ENCODE measurements at regions not wholly inside any gene's neighbourhood (a gene's known extent, or its start where the extent isn't known, plus 50 kb on each side); places are given as distances from the start of the nearest gene placed in this dataset.

DNA sequence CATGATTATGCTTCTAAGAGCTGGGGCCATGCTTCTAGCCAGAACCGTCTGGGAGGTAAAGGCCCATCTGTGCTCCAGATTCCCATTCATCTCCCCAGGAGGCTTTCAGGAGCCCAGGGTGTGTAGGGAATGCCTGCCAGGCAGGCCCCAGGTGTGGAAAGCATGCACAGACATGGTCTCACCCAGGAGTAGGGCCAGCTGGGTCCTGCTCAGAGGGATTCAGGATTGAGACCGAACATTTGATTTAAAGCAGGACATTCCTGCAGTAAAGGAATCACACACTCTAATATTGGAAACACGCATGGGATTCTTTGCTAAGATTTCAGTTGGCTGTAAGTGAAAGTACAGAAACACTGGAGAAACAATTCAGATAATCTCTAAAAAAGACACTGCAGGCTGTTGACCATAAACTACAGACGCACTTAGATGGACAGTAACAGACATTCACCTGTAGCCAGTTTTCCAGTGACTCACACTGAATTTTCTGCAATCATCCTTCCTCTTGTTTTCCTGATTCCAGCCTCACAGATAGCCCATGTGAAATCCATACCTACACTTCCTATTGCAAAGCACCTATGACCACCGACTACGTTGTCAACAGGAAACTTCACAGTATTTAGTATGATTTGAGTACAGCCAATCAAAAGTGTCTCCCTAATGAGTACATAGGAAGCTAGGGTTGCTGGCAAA, 257.8 kb downstream of the TBC1D4 start:
- TF ChIP-seq, protein P1, sequence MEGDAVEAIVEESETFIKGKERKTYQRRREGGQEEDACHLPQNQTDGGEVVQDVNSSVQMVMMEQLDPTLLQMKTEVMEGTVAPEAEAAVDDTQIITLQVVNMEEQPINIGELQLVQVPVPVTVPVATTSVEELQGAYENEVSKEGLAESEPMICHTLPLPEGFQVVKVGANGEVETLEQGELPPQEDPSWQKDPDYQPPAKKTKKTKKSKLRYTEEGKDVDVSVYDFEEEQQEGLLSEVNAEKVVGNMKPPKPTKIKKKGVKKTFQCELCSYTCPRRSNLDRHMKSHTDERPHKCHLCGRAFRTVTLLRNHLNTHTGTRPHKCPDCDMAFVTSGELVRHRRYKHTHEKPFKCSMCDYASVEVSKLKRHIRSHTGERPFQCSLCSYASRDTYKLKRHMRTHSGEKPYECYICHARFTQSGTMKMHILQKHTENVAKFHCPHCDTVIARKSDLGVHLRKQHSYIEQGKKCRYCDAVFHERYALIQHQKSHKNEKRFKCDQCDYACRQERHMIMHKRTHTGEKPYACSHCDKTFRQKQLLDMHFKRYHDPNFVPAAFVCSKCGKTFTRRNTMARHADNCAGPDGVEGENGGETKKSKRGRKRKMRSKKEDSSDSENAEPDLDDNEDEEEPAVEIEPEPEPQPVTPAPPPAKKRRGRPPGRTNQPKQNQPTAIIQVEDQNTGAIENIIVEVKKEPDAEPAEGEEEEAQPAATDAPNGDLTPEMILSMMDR (IDR thresholded peaks at IDR 0.05; ENCODE audit: low read length), result no peak
- TF ChIP-seq EZH2 (optimal IDR thresholded peaks at IDR 0.05; ENCODE audit: low read depth, low read length) (no peak), EZH2phosphoT487 (IDR thresholded peaks at IDR 0.05; ENCODE audit: low read length) (no peak)
